Ectodermal cell (in vitro differentiated cells): ENCODE measurements at regions not wholly inside any gene's neighbourhood (a gene's known extent, or its start where the extent isn't known, plus 50 kb on each side); places are given as distances from the start of the nearest gene placed in this dataset.
"Not testable (repeated sequence)": the region's sequence is repeated elsewhere in the genome, so short reads cannot be mapped to it uniquely, and the experiment has no call there.

Experiments
- H3K27ac ChIP-seq: 2 replicates; pipeline ENCODE4 v1.7.0; 2013; ENCODE audit warnings: mild to moderate bottlenecking, low read depth, low read length; ENCODE audit not compliant: insufficient read depth, poor library complexity, severe bottlenecking
- H3K27me3 ChIP-seq: 2 replicates; pipeline ENCODE4 v1.7.0; 2013; ENCODE audit warnings: mild to moderate bottlenecking, low read length; ENCODE audit not compliant: insufficient read depth, control insufficient read depth, poor library complexity, severe bottlenecking
- H3K36me3 ChIP-seq: one replicate; pipeline ENCODE4 v1.7.0; 2013; ENCODE audit warnings: low read length; ENCODE audit not compliant: control insufficient read depth, insufficient read depth
- H3K4me1 ChIP-seq: one replicate; pipeline ENCODE4 v1.7.0; 2013; ENCODE audit warnings: low read length; ENCODE audit not compliant: control insufficient read depth, insufficient read depth
- H3K4me3 ChIP-seq: 2 replicates; pipeline ENCODE4 v1.7.0; 2013; ENCODE audit warnings: low read depth, low read length, control low read depth; ENCODE audit not compliant: insufficient read depth
- H3K9me3 ChIP-seq: 2 replicates; pipeline ENCODE4 v1.7.0; 2013; ENCODE audit warnings: mild to moderate bottlenecking, low read length, moderate library complexity; ENCODE audit not compliant: control insufficient read depth
- WGBS, 2 experiments: methylation state at CpG; one replicate each; pipeline ENCODE4 v1.1.7; 2013; ENCODE audit warnings: missing lambda C conversion rate in 2 of 2; 5-methylcytosine and 5-hydroxymethylcytosine counted together

DNA sequence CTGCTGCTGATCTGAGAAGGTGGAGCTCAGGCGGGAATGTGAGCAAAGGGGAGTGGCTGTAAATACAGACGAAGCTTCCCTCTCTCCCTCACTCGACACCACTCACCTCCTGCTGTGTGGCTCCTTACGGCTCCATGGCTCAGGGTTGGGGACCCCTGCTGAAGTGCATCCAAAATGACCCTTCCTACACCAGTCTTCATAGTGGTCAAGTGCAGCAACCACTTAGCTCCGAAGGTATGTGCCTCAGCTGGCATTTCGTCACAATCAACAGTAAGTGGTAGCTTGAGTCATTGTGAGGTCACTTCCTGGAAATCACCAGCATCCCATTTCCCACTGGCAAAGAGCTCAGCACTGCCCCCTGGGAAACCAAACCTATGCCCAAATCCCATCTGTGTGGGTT lies 76.4 kb upstream of the COBL start:
- H3K27ac ChIP-seq, H3K36me3 ChIP-seq: not testable (repeated sequence)
- 79 to 84% methylated on average over 5 to 6 of the region's 6 CpGs for WGBS, 2 experiments

DNA sequence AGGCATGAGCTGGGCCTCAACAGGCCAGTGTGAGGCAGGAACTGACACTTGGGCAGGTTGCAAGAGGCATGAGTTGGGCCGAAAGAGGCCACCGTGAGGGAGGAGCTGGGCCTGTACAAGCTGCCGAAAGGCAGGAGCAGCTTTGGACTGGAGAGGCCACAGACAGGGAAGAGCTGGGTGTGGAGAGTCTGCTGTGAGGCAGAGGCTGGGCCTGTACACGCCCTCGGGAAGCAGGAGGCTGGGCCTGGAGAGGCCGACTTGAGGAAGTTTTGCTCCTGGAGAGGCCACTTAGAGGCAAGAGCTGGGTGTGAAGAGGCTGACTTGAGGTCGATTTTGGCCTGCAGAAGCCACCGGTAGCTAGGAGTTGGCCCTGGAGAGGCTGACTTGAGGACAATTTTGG lies 73.3 kb upstream of the COBL start:
- H3K4me3 ChIP-seq, H3K4me1 ChIP-seq, H3K36me3 ChIP-seq, H3K9me3 ChIP-seq, H3K27ac ChIP-seq, H3K27me3 ChIP-seq: not testable (repeated sequence)
- 96 to 98% methylated on average over 3 to 4 of the region's 8 CpGs for WGBS, 2 experiments

More for the DNA sequence above, 76.4 kb upstream of the COBL start:
- H3K4me3 ChIP-seq, H3K27me3 ChIP-seq, H3K9me3 ChIP-seq, H3K4me1 ChIP-seq: not testable (repeated sequence)

DNA sequence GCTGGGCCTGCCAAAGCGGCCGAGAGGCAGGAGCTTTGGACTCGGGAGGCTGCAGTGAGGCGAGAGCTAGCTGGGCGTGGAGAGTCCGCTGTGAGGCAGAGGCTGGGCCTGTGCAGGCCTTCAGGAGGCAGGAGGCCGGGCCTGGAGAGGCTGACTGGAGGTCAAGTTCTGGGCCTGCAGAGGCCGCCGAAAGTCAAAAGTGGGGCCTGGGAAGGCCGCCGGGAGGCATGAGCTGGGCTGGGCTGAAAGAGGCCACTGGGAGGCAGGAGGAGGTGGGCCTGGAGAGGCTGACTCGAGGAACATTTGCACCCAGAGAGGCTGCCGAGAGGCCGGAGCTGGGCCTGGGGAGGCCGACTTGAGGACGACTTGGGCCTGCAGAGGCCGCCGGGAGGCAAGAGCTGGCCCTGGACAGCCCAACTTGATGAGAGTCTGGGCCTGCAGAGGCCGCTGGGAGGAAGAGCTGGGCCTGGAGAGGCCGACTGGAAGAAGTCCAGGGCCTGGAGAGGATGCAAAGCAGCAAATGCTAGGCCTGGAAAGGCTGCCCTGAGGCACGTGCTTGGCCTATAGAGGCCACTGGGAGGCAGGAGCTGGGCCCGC lies 72.7 kb upstream of the COBL start:
- H3K9me3 ChIP-seq, H3K27ac ChIP-seq, H3K4me3 ChIP-seq, H3K36me3 ChIP-seq, H3K27me3 ChIP-seq, H3K4me1 ChIP-seq: not testable (repeated sequence)
- 94 to 95% methylated on average over 22 of the region's 22 CpGs for WGBS, 2 experiments

DNA sequence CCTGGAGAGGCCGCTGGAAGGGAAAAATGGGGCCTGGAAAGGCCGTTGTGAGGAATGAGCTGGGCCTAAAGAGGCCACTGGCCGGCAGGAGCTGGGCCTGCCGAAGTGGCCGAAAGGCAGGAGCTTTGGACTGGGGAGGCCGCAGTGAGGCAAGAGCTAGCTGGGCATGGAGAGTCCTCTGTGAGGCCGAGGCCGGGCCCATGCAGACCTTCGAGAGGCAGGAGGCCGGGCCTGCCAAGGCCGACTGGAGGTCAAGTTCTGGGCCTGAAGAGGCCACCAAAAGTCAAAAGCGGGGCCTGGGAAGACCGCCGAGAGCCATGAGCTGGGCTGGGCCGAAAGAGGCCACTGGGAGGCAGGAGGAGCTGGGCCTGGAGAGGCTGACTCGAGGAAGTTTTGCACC lies 71.6 kb upstream of the COBL start:
- not testable (repeated sequence) for H3K36me3 ChIP-seq, H3K4me1 ChIP-seq, H3K27ac ChIP-seq, H3K27me3 ChIP-seq, H3K9me3 ChIP-seq, H3K4me3 ChIP-seq
- 92 to 95% methylated on average over 10 to 11 of the region's 16 CpGs for WGBS, 2 experiments

DNA sequence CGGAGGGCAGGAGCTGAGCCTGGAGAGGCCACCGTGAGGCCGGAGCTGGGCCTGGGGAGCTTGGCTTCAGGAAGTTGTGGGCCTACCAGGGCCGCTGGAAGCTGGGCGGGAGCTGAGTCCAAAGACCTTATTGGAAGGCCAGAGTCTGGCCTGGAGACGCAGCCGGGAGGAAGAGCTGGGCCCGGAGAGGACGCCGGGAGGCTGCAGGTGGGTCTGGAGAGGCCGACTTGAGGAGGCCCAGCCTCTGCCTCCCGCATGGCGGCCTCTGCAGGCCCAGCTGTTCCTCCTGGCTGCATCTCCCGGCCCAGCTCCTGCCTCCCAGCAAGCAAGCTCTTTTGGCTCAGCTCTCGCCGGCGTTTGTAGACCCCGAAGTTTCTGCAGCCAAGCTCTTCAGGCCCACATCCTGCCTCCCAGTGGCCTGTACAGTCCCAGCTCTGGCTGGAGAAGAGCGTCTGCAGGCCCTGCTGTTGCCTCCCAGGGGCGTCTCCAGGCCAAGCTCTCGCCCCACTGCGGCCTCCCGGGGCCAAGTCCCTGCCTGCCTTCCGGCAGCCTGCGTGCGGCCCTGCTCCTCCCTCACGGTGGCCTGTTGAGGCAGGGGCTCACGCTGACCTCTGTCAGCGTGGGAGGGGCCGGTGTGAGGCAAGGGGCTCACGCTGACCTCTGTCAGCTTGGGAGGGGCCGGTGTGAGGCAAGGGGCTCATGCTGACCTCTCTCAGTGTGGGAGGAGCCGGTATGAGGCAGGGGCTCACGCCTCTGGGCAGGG lies 70.4 kb upstream of the COBL start:
- WGBS, 2 experiments, result 93 to 94% methylated on average over 31 to 34 of the region's 34 CpGs
- H3K27ac ChIP-seq, H3K4me3 ChIP-seq, H3K27me3 ChIP-seq, H3K4me1 ChIP-seq, H3K36me3 ChIP-seq, H3K9me3 ChIP-seq: not testable (repeated sequence)

DNA sequence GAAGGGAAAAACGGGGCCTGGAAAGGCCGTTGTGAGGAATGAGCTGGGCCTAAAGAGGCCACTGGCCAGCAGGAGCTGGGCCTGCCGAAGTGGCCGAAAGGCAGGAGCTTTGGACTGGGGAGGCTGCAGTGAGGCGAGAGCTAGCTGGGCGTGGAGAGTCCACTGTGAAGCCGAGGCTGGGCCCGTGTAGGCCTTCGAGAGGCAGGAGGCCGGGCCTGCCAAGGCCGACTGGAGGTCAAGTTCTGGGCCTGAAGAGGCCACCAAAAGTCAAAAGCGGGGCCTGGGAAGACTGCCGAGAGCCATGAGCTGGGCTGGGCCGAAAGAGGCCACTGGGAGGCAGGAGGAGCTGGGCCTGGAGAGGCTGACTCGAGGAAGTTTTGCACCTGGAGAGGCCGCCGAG lies 69.6 kb upstream of the COBL start:
- not testable (repeated sequence) for H3K4me1 ChIP-seq, H3K36me3 ChIP-seq, H3K4me3 ChIP-seq, H3K27ac ChIP-seq, H3K27me3 ChIP-seq, H3K9me3 ChIP-seq
- 95 to 97% methylated on average over 13 to 14 of the region's 17 CpGs for WGBS, 2 experiments

DNA sequence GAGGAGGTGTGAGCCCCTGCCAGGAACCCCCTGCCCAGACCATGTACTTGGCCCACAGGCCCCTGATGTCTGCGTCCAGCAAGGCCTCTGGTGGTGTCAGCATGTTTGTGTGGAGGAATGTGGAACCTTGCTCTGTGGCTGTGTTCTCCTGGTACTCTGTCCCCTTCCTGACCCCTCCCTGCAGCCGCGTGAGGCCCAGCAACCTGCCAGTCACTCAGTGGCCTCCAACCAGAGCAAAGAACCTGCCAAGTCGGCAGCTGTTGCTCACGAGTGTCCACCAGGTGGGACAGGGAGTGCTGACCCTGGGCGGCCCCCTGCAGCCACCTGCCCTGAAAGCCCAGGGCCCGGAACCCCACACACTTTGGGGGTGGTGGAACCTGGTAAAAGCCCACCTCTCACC lies 65.6 kb upstream of the COBL start:
- H3K36me3 ChIP-seq, H3K4me3 ChIP-seq, H3K27ac ChIP-seq, H3K27me3 ChIP-seq, H3K9me3 ChIP-seq, H3K4me1 ChIP-seq: not testable (repeated sequence)
- 79 to 90% methylated on average over 7 of the region's 7 CpGs for WGBS, 2 experiments

DNA sequence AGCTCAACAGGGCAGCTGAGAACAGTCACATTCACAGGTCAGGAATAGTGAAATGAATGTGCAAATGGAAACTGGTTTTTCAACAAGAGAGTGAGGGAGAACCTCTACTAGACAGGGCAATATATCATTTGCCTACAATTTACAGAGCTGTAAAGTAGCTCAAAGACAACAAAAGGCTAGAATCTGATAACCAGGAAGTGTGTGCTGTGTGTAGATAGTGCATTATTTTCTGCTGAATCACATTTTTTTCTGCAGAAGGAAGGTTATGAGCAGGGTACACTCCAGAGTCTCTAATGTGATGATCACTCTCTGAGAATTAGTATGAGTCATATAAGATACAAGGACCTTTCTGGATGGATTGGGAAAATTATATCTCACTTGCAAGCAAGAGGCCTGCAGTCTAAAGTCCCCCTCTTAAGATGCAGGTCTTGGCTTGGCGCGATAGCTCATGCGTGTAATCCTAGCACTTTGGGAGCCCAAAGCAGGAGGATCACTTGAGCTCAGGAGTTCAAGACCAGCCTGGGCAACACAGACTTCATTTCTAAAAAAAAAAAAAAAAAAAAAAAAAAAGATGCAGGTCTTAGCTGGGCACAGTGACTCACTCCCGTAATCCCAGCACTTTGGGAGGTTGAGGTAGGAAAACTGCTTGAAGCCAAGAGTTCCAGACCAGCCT lies 59.9 kb upstream of the COBL start:
- H3K4me1 ChIP-seq, result no peaks in the 10 kb centered on the region
- no peaks in the 10 kb centered on the region for H3K27me3 ChIP-seq
- no peak overlapping the region for H3K27ac ChIP-seq
- H3K36me3 ChIP-seq, result no peaks in the 10 kb centered on the region
- H3K4me3 ChIP-seq, result no peak overlapping the region
- H3K9me3 ChIP-seq, result no peaks in the 10 kb centered on the region
- WGBS, 2 experiments, result 94 to 98% methylated on average over 4 of the region's 4 CpGs

DNA sequence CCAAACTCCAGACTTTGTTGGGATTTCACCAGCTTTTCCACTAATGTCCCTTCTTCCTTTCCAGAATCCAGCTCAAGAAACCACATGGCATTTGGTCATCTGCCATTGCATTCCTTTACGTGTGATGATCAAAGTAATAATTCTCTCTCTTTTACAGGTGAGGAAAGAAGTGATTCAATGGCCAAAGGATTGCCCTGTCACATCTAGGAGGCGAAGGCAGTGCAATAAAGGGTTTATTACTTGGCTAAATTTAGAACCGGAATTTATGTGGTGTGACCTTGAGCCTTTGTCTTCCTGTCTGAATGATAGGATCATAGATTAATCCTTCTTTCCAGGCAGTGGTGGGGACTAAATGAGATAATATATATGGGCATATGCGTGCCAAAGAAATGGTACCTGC lies 58.3 kb upstream of the COBL start:
- H3K36me3 ChIP-seq, result no peaks in the 10 kb centered on the region
- no peaks in the 10 kb centered on the region for H3K4me1 ChIP-seq
- no peaks in the 10 kb centered on the region for H3K27me3 ChIP-seq
- no peak overlapping the region for H3K4me3 ChIP-seq
- 92 to 97% methylated on average over 4 of the region's 4 CpGs for WGBS, 2 experiments
- no peak overlapping the region for H3K27ac ChIP-seq
- no peaks in the 10 kb centered on the region for H3K9me3 ChIP-seq

DNA sequence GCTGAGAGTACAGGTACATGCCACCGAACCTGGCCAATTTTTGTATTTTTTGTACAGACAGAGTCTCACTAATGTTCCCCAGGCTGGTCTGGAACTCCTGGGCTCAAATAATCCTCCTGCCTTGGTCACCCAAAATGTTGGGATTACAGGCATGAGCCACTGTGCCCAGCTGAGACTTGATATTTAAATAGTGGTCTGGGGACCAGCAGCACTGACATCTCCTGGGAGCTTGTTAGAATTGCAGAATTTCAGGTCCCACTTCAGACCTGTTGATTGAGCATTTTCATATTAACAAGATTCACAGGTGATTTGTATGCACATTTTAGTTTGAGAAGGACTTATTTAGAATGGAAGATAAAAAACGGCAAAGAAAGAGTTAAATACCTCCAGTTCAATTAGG lies 57.0 kb upstream of the COBL start:
- WGBS, 2 experiments, result 83% methylated on average over 1 to 2 of the region's 2 CpGs
- not testable (repeated sequence) for H3K27me3 ChIP-seq, H3K36me3 ChIP-seq, H3K9me3 ChIP-seq, H3K4me1 ChIP-seq, H3K4me3 ChIP-seq, H3K27ac ChIP-seq
